ENCODE measurements at regions not wholly inside any gene's neighbourhood (a gene's known extent, or its start where the extent isn't known, plus 50 kb on each side); places are given as distances from the start of the nearest gene placed in this dataset.
"Not testable (repeated sequence)": the region's sequence is repeated elsewhere in the genome, so short reads cannot be mapped to it uniquely, and the experiment has no call there.

- not testable (repeated sequence) for H3K27me3 Mint-ChIP-seq; H3K4me1 Mint-ChIP-seq; H3K36me3 Mint-ChIP-seq; DNase-seq; H3K27ac Mint-ChIP-seq; H3K4me3 Mint-ChIP-seq; H3K9me3 Mint-ChIP-seq; ATAC-seq (ENCODE audit: low read depth in 2 of 2)
These were observed 138.6 kb downstream of the NPIPB11 start for GRCh38 chr16:29267891-29268290.

- H3K27ac Mint-ChIP-seq; H3K4me1 Mint-ChIP-seq; H3K9me3 Mint-ChIP-seq; H3K36me3 Mint-ChIP-seq; ATAC-seq (ENCODE audit: low read depth in 2 of 2); H3K27me3 Mint-ChIP-seq; DNase-seq: not testable (repeated sequence)
- H3K4me3 Mint-ChIP-seq, result peak overlapping the region in 1 of 8 donors; percentile 3
These were observed 139.4 kb downstream of the NPIPB11 start for GRCh38 chr16:29267055-29267619.

DNA sequence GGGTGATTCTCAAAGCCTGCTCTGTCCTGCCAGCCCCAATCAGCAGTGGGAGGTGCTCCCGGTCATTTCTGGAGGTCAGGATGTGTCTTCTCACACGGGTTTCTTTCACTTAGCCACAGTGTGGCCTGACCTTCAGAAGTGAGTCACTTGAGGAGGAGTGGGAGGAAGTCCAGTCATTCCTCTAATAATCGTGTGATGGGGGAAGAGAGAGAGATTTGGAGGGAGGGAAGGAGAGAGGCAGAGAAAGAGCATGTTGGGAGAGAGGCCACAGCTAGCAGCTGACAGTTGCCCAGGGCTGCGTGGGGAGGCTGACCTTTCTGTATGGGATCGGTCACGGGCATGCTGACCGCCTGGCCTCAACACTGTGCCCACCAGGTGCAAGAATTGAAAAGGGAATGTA lies 139.9 kb downstream of the NPIPB11 start:
- H3K4me3 Mint-ChIP-seq, result peak overlapping the region in 1 of 8 donors; percentile 3
- not testable (repeated sequence) for DNase-seq; H3K4me1 Mint-ChIP-seq; H3K27me3 Mint-ChIP-seq; ATAC-seq (ENCODE audit: low read depth in 2 of 2); H3K36me3 Mint-ChIP-seq; H3K9me3 Mint-ChIP-seq
- H3K27ac Mint-ChIP-seq, result peak overlapping the region in 2 of 6 donors; percentile 47 to 62

DNA sequence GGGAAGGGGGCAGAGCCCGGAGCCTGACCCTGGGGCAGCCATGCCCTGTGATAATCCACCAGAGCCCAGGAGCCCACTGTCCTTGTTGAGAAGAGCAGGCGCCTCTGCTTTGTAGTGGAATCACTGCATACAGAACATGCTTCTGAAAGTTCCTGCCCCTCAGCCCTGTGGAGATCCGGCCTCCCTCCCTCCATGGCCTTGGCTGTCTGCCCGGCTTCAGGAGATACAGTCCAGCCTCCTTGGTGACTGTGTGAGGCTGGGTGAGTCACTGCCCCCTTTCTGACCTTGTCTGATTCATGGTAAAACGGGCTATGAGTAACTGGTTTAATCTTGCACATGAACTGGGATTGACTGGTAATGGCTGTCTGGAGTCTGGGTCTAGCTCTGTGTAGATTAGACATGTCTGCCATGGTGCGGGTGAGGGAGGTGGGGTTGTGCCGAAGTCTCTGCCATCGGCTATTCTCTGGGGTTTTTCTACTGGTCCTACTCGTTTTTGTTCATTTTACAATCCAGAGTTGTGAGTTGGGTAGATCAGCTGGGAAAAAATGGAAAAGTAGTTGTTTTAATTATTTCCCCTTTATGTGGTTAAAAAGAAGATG lies 141.2 kb downstream of the NPIPB11 start:
- H3K36me3 Mint-ChIP-seq; H3K4me3 Mint-ChIP-seq; H3K4me1 Mint-ChIP-seq; H3K27me3 Mint-ChIP-seq; H3K9me3 Mint-ChIP-seq; H3K27ac Mint-ChIP-seq; DNase-seq; ATAC-seq (ENCODE audit: low read depth in 2 of 2): not testable (repeated sequence)

DNA sequence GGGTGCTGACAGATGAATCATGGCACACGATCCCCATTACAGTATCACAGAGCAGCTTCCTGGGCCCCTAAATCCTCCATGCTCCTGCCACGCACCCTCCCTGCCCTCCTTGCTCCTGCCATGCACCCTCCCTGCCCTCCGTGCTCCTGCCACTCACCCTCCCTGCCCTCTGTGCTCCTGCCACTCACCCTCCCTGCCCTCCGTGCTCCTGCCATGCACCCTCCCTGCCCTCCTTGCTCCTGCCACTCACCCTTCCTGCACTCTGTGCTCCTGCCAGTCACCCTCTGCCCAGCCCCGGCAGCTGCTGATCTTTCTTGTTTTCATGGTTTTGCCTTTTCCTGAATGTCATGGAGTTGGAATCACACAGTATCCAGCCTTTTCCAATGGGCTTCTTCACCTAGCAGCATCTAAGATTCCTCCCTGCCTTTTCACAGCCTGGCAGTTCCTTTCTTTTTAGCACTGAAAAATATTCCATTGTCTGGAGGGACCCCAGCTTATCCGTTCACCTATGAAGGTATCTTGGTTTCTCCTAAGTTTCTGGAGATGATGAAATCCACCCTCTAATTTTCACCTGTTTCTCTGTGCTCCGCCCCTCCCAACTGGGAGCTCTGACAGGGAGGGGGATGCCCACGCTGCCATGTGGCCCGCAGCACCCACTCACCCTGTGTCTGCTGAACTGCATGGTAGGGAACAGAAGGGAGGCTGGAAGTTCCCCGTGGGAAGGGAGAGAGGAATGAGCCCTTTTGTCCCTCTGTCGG lies 142.3 kb downstream of the NPIPB11 start:
- peak overlapping the region in 3 of 6 donors; percentile 32 to 85 (median 45) for H3K27ac Mint-ChIP-seq
- not testable (repeated sequence) for DNase-seq; H3K9me3 Mint-ChIP-seq; H3K4me1 Mint-ChIP-seq; H3K4me3 Mint-ChIP-seq; H3K27me3 Mint-ChIP-seq; H3K36me3 Mint-ChIP-seq; ATAC-seq (ENCODE audit: low read depth in 2 of 2)

DNA sequence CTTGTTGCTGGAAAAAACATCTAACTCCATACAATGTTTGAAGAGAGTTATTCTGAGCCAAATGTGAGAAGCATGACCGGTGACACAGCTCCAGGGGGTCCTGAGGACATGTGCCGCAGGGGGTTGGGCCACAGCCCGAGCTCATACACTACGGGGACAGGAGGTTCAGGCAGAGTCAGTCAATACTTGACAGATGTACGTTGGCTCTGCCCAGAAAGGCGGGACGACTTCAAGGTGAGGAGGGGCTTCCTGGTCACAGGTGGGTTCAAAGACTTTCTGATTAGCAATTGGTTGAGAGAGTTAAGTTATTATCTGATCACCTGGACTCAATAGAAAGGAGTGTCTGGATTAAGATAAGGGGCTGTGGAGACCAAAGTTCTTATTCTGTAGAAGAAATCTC lies 143.8 kb downstream of the NPIPB11 start:
- not testable (repeated sequence) for H3K27me3 Mint-ChIP-seq; DNase-seq; H3K27ac Mint-ChIP-seq; H3K36me3 Mint-ChIP-seq; H3K9me3 Mint-ChIP-seq; H3K4me1 Mint-ChIP-seq; ATAC-seq (ENCODE audit: low read depth in 2 of 2); H3K4me3 Mint-ChIP-seq

DNA sequence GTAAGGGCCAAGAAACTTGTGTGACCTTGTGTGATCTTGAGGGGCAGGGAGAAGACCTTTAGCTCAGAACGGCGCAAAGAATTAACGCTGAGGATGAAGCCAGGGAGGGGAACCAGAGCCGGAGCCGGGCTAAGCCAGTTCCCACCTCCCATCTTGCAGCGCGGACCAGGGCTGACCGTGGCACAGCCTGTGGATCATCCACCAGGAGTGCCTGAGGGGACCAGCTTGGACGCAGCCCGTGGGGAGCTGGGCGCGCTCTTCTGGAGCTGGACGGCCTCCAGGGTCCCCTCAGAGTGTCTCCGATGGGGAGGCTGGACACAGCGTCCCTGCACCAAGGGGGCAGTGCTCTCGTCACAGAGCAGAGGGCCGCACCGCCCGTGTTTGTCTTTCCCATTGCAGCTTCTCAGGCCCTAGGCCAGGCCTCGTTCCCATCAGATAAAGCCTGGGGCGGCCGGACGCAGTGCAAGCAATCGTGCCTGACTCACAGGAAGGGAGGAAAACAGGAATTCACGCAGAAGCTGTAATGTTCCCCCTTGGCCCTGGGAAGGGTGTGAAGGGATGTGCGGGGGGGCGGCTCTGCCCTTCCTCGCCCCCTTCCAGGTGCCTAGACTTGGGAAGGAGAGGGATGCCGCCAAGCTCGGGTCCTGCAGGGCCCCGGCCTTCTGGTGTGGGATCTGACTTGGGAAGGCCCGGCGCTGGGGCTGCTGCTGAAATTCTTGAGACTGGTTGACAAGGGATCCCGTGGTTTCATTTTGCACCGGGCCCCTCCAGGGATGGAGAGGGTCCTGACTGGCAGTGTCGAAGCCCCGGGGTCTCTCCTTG lies 144.9 kb downstream of the NPIPB11 start:
- DNase-seq; H3K27me3 Mint-ChIP-seq; ATAC-seq (ENCODE audit: low read depth in 2 of 2); H3K27ac Mint-ChIP-seq; H3K4me3 Mint-ChIP-seq; H3K36me3 Mint-ChIP-seq; H3K9me3 Mint-ChIP-seq; H3K4me1 Mint-ChIP-seq: not testable (repeated sequence)

DNA sequence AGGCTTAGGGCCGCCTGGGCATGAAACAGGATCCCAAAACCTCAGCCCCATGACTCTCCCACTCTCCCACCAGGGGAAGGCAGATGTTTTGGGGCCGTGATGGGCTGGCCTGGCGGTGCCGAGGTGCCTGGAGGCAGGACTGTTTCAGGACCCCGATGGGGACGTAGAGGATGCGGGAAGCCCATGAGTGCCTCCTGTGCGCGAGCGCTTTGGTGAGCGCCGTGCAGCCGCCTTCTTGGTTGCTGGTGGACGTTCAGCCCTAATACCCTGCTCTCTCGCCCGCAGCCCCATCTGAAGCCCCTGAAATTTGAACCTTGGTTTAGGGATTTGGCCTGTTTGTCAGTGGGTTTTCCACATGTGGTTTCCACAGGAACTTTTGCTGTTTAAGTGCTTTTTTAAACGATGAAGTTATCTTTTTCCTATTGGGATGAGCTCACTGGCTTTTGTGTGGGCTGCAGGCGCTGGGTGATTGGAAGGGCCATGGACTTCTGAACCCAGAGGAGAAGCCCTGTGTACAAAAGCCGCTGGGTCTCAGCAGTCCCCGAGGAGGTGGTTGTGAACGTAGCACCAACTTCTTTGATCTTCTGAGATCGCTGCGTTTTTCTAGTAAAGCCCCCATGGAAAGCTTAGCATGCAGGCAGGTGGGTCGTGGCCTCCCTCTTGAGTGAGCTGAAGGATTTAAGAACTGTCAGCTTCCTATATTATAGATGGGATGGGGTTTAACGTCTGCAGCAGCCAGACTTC lies 145.7 kb downstream of the NPIPB11 start:
- not testable (repeated sequence) for H3K27ac Mint-ChIP-seq; ATAC-seq (ENCODE audit: low read depth in 2 of 2); H3K36me3 Mint-ChIP-seq; H3K4me1 Mint-ChIP-seq; H3K27me3 Mint-ChIP-seq; H3K9me3 Mint-ChIP-seq; DNase-seq; H3K4me3 Mint-ChIP-seq

GRCh38 chr16:29259635-29260457 lies 146.7 kb downstream of the NPIPB11 start:
- H3K4me3 Mint-ChIP-seq; H3K4me1 Mint-ChIP-seq; H3K36me3 Mint-ChIP-seq; ATAC-seq (ENCODE audit: low read depth in 2 of 2); H3K27ac Mint-ChIP-seq; H3K27me3 Mint-ChIP-seq; DNase-seq; H3K9me3 Mint-ChIP-seq: not testable (repeated sequence)

- not testable (repeated sequence) for DNase-seq; H3K4me3 Mint-ChIP-seq; H3K36me3 Mint-ChIP-seq; H3K27me3 Mint-ChIP-seq; H3K4me1 Mint-ChIP-seq; H3K9me3 Mint-ChIP-seq; ATAC-seq (ENCODE audit: low read depth in 2 of 2)
- peak overlapping the region in 1 of 6 donors; percentile 66 for H3K27ac Mint-ChIP-seq
These were observed 147.4 kb downstream of the NPIPB11 start for GRCh38 chr16:29258946-29259634.

DNA sequence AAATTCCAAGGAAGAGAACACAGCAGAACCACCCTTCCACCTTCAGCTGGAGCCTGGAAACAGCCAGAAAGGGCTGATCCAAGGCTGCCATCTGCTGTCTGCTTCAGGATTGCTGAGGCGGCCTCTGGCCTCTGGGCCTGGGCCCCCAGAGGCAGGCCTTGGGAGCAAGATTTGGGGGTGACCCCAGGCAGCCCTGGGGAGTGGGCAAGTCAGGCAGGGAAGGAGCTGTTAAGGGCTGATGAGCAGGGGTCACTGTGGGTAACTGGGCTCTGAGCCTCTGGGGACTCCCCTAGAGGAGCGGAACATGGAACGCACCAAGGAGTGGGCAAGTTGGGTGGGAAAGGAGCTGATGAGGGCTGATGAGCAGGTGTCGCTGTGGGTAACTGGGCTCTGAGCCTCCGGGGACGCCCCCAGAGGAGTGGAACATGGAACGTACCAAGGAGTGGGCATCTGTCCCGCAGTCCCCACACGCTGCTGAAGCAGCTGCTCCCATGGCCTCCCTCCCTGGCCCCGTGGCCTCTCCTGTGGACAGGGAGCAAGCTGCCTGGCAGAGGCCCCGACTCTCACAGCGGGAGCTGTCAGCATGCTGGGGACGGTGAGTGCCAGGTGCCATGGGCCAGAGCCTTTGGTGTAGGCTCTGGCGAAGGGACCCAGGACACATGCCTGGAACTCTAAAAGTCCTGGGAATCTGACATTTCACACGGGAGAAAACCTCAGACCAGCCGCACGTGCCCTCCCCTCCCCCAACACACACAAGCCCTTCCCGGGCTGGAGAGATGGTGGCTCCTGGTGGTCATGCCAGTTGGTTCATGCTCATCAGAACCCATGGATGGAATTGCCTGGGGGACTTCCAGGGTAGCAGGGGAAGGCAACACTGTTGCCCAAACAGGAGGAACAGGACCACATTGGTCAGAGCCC lies 148.8 kb downstream of the NPIPB11 start:
- H3K4me1 Mint-ChIP-seq; H3K9me3 Mint-ChIP-seq; DNase-seq; H3K27me3 Mint-ChIP-seq; ATAC-seq (ENCODE audit: low read depth in 2 of 2); H3K4me3 Mint-ChIP-seq; H3K36me3 Mint-ChIP-seq: not testable (repeated sequence)
- H3K27ac Mint-ChIP-seq, result peak overlapping the region in 3 of 6 donors; percentile 13 to 32 (median 28)
